SHP77 (cell line): ENCODE measurements at regions not wholly inside any gene's neighbourhood (a gene's known extent, or its start where the extent isn't known, plus 50 kb on each side); places are given as distances from the start of the nearest gene placed in this dataset.
"Not testable (repeated sequence)": the region's sequence is repeated elsewhere in the genome, so short reads cannot be mapped to it uniquely, and the experiment has no call there.

Source experiments
- DNase-seq, 2 experiments: peaks; one replicate each; lab custom pipeline; 2025; lab: John Stamatoyannopoulos, UW

DNA sequence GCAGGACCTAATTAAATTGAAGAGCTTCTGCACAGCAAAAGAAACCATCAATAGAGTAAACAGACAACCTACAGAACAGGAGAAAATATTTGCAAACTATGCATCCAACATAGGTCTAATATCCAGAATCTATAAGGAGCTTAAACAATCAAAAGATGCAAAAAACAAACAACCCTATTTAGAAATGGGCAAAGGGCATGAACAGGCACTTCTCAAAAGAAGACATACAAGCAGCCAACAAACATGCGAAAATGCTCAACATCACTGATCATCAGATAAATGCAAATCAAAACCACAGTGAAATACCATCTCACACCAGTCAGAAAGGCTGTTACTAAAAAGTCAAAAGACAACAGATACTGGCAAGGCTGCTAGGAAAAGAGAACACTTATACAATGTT, 189.2 kb downstream of the CYP26B1 start:
- not testable (repeated sequence) for DNase-seq

DNA sequence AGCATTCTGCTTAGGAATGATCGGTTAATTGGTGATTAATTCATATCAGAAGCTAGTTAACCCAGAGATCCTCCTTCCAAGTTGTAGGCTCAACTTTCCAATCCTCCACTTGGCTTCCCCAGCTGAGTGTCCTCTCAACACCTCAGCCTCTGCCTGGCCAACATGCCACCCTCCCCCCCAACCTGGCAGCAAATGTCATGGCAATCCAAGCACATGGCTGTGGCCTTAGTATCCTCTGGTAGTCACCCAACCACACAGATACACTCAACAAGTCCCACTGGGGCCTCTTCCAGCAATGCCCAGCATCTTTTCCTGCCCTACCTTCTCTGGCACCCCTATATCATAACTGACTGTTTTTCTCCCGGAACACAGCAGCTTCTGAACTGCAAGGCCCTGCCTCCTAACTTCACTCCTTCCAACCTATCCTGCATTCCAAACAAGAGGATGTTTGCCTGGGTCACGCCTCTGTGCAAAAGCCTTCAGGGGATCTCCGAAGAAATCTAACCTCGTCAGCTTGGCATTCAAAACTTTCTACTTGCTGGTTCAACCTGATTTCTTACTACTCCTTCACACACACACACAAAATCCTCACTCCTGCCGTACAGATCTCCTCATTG, 195.0 kb downstream of the CYP26B1 start:
- no peak for DNase-seq

DNA sequence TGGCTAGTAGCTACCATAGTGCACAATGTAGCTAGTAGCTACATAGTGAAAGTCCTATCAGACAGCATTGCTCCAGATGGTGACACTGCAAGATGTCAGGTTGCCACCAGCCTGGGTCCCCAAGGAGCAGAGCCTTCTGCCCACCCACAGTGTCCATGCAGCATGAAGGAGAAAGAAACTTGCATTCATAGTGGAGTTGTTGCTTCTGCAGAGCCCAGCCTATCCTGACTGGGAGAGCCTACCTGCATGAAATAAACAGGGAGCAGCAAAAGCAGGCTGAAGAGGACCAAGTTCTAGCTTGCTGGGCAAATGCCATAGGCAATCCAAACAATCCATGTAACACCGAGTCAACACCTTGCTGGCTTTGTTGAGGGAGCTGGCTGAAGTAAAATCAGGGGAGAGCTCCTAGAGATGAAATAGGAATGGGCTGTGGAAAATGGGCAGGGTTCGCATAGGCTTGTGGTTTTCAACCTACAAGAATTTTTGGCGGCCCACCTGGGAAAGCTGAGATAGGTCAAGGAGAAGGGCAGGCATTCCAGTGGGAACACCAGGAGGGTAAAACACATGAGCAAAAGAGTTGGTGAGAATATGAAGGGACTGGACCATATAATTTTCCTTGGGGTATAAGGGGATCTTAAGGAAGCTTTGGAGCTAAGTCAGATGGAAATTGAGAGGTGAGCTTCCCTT, 195.8 kb downstream of the CYP26B1 start:
- DNase-seq, result no peak

DNA sequence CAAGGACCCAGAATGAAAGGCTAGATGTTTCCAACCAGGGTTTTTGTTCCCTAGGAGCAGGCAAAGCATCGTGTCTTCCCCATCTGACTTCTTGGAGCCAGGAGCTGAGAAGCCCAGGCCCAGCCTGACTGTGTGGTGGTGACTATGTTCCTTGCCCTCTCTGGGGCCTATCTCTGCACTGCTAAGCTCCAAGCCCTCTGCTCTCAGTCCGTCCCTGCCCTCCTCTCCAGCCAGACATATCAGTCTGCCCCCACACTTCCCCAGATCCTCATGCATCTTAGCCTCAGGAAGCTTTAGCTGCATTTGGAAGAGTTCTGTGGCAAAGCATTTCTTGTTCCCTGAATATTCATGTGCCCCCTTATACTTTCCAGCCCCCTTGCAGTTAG, 196.6 kb downstream of the CYP26B1 start:
- DNase-seq, result no peak

DNA sequence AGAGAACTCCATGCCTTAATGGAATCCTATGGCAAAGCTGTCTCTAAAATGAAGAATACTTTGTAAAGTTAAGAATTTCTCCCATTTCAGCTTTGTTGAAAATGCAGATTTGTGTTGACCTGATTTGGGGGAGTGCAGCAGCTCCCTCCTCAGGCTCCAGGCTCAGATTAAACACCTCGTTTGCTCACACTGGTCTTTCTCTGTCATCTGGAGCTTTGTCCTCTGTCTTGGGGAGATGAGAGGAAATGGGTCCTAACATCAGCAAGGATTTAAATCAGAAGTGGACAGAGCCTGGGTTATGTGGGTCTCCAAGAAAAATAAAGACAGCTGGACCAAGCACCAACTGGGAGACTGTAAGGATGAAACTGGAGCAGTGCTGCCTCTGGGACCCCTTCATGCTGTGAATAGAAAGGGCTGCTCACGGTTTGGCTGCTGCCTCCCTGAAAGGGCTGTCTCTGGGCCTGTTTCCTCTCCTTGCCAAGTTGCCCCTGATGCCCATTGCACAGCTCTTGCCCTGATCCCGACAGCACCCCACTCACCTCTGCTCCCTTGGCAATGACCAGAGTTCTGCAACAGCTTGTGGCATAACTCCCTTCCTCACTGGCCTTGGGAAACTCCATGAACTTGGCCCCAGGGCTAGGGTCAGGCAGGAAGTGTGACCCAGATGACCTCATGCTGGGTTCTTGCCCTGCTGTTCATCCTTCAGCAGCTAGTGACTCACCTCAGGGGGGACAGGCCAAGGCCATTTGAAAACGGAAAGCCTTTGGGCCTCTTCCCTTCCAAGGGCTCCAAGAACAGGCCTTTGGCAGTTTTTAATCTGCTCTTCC, 197.2 kb downstream of the CYP26B1 start:
- no peak for DNase-seq

DNA sequence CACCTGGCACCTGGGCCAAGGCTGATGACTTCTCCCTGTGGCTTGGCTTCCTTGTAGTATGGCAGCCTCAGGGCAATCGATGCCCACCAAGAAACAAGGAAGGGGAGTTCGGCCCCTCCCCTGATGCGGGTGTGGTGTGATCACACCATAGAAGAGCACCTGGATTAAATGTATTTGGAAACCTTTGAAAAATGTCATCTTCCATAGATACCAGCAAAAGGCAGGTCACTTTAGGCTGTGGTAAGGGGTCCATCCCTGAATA, 198.2 kb downstream of the CYP26B1 start:
- no peak for DNase-seq

DNA sequence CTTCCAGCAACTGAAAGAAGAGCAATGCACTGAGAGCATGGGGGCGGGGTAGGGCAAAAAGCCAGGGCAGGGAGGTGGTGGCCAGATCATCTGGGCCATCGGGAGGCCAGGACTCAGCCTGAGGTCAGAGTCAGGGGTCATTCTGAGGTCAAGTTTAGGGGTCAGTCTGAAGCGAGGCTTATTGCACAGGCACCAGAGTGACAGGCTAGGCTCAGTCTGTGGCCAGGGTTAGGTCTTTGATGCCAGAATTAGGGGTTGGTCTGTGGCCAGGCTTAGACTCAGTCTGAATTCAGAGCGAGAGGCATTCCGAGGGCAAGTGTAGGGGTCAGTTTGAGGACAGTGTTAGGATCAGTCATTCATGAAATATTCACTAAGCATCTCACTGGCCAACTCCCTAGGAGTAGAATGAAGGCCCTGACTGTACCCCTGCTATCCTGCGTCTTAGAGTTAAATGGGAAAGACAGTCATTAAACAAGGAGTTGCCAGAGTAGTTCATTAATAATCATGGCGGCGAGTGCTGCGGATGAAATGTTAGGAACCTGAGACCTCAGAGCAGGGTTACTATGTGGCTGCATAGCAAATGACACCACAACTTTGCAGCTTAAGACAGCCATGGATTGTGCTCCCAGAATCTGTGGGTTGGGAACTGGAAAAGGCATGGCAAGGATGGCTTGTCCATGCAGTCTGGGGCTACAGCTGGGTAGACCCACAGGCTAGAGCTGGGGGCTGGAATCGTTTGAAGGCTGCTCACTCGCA, 198.7 kb downstream of the CYP26B1 start:
- DNase-seq, result no peak

DNA sequence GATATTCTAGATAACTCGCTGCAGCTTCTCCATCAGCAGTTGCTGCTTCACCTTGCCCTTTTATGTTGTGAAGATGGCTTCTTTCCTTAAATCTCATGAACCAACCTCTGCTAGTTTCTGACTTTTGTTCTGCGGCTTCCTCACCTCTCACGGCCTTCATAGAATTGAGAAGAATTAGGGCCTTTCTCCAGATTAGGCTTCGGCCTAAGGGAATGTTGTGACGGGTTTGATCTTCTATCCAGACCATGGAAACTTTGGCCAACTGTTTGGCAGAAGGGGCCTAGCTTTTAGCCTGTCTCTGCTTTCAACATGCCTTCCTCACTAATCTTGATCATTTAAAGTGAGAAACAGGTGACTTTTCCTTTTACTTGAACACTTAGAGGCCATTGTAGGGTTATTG, 199.9 kb downstream of the CYP26B1 start:
- no peak for DNase-seq

DNA sequence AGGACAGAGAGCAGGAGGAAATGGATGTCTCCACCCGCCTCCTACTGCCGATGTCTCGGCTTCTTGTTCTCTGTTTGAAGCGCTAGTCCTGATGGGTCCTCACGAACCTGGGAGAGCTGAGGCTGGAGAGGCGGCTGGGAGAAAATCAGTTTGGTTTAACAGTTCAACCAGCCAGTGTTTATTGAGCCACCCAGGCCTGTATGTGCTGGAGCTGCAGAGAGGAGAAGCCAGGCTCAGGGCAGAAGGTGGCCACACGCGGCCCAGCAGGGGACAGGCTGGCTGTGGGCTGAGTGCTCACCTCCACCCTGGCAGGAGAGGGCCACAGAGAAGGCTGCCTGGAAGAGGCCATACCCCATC, 202.1 kb downstream of the CYP26B1 start:
- no peak for DNase-seq

DNA sequence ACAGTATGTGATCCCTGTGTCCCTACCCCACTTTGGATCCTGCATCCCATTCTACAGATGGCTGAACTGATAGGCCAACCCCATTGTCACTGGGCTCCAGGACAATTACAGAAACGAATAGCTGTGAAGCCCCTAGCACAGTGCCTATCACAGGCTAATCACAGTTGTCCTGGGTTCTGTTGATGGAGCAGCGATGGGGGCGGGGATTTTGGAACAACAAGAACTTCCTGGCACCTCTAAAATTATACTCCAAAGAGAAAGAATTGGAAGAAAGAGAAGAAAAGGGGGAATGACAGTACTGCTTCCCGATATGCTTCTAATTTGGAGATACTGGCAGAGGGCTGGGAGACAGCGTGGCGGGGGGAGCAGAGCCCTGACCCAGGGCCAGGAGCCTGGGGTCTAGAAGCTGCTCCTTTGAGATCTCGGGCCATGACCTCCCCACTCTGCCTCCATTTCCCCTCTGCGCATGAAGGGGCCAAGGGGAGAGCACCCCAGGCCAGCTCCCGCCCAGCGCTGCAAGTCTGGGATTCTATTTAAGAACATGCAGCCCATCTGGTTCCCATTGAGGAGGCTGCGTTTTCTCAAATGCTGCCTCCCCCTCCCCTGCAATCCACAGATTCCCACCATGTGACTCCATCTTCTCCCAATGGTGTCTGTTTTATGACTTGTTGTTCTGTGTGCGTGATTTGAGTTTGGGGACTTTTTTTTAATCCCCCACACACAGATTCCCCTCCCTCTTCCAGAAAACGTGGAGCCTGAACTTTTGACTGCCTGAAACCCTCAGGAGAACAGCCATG, 202.7 kb downstream of the CYP26B1 start:
- no peak for DNase-seq

DNA sequence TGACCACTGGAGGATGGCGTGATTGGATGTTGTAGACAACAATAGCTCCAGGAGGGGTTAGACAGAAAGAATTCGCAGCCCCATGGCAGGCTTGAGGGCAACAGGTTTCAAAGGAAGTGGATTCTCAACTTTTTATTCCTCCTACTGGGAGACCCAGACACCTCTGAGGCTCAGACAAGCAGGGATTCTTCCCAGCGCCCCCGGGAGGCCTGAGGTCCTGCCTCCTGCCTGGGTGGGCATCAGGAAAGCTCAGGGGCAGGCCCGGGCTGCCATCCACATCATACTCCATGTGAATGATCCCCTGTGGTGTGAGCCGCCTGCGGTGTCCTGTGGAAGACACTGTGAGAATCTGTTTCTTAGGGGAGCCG, 203.5 kb downstream of the CYP26B1 start:
- no peak for DNase-seq

DNA sequence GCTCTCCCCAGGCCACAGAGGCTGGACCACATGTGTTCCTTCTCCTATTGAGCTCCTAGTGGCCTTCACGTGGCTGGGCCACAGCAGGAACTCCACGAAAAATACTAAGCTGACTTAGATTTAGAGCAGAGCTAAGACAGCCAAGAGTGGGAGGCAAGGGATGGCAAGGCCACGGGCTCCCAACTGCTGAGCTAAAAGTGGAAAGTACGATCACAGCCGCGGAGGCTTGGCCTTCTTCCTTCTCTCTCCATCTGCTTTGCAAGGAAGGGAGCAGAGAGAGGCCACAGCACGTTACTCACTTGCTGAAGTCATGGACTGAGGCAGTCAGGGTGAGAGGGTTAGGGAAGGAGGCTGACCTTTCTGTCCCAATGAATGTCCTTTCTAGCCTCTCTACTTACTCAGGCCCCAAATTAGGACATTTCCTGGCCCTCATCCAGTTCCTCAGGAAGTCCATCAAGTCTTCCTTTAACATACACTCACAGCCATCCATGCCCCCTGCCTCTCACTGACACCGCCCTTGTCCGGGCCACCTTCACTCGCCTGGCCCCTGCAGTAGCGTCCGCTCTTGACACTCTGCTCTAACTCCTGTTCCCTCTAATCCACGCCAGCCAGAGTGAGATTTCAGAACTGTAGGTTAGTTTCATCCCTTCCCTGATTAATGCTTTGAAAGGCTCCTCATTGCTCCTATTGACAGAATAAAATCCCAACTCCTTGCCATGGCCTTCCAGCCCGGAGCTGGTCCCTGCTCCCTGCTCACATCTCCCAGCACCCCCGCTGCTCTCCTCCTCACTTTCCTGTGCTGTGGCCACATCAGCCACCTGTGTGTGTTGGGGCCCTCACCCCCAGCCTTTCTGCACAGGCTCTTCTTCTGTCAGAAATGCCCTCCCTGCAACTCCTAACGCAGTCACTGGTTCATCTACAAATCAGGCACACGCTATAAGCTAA, 204.2 kb downstream of the CYP26B1 start:
- no peak for DNase-seq

DNA sequence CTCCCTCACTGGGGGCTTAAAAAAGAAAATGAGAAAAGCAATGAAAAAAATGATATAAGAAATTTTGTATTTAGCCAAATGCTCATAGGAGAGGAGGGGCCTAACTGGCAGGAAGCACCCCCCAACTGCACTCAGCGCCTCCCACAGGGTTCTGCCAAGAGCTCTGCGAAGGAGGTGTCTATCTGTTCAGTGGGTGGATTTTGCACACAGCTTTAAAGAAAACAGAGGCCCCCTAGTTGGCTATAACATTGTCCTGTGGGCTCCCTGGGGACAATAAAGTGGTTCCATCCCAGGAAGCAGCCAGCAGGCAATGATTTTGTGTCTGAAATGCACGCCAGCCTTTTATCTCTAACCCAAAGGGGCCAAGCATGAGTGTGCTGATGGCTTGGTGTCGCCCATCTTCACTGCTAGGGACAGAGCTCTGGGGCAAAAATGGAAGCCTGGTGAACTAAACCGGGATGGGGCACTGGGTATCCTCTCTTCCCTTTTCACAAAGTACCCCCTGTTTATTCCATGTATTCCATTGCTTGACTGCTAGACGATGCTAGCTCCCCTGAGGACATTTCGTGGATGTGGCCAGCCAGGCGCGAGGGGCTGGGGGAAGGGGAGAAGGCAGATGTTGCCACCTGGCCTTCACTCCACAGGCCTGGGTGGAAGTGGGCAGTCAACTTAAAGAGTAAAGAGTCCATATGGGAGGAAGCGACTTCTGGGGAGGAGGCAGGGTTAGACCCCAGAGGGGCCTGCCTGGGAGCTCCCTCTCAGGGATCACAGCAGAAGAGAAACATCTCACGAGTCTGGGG, 205.7 kb downstream of the CYP26B1 start:
- DNase-seq, result no peak

DNA sequence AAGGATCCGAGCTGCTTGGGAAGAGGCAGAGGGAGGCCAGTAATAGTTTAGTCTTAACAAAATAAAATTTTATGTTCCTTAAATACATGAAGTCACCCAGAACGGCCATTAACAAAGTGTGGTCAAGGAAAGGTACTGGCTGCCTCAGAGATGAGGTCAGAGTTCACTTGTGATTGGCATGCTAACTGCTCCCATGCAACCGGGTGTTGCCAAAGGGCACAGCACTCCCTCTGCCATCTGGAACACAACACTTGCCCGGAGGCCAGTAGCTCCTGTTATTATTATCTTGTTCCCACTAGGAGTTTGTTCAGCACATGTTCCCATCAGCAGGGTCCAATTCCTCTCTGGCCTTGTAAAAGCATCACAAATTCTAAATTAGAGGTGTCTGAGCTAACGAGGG, 207.0 kb downstream of the CYP26B1 start:
- no peak for DNase-seq

DNA sequence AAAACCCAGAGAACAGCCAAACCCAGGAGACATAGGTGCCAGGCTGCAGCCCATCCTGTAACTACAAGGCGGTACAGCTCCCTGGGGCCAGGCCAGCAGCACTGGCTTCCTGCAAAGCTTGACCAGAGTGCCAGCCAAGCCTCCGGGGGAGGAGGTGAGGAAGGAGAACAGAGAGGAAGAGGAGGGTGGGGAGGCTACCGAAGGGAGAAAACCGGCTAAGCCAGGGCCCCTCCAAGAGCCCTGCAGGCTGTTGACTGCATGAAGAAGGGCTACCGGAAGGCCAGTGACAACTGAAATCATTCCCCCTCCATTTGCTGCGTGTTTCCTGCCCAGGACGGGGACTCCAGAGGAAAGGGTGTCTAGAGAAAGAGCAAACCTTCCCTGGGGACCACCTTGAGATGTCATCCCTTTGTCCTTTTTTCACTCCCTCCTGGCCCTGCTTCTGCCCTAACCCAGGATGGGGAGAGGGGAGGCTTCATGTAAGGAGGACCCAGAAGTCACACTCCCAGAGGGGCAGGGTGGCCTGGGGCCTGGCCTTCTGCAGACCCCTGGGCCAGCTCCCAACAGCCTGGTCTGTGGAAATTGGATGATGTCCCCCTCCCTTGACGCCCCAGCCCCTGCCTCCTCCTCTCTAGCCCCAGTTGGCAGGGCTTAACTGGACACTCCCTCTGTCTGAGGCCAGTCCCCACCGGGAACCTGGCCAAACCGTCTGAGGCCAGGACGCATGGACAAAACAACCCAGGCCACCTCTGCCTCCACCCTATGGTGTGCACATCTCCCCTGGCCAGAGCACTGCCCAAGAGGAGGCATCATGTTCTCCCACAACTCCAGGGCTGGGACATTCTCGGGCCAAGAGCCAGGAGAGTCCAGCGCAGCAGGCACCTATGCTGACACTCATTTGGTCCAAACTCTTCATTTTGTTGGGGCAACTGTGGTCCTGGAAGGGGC, 207.8 kb downstream of the CYP26B1 start:
- no peak for DNase-seq

DNA sequence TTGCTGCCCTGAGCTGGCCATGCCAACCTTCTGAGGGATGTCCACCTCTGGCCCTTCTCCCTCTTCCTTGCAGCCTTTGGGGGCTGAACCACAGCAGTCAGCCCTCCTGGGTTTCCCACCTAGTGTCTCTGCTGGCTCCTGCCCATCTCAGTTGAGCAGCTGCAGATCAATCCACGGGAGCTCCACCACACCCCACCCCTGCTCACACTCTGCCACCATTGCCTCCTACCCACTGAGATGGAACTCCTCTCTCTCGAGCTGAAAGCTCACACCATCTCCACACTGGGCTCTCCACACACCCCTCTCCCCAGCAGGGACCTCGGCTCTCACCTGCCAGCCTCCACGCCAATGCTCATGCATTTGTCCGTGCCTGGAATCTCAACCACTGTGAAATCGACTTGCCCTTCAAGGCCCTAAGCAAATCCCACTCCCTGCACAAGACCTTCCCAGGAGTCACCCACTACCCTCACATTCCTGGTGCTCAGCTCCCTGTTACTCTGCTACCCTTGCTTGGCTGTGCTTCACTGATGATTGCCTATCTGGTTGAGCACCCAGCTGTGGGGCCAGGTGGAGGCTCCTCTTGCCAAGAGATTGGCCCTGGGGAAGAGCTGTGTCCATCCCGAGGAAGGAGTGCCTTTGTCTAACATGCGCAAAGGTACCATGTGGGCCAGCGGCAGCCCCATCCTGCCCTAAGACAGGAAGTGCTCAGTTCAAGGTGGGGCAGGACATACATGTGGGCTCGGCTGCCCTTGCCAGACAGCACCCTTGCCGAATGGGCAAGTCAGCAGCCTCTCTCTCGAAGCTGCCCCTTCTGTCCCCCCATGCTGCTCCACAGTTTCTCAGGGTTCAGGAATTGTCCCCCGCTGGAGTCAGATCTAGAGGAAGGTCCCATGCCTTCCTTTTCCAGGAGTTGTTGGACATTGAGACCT, 208.7 kb downstream of the CYP26B1 start:
- DNase-seq, result no peak

DNA sequence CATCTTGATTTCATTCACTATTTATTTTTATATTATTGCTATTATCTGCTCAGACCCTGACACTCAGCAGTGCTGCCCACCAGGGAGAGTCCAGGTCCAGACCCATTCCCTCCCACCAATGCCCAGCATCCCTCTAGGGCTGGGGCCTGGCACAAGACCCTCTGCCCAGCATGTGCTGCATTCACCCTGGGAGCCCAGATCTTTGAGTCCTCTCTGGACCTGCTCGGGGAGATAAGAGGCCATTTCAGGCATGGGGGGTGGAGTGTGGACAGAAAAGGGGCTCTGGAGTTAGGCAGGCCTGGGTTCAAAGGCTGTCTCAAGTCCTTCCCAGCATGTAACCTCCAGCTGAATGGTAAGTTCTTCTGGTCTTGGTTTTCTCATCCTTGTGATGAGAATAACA, 209.6 kb downstream of the CYP26B1 start:
- DNase-seq, result no peak

DNA sequence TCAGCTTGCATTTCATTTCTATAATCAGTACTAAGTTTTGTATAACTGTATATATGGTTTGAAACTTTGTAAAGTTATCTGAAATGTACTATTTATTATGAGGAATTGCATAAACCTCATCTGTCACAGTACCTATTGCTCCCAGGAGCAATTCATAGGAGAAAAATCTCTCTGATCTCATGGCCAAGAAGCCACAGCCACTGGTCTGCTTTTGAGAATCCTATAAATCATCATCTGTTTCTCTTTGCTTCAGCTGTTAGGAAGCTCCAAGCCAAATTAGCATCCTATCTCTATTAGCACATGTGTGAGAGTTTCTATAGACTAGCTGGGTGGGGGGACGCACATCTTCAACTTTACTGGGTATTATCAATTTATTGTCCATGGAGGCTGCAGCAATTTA, 210.3 kb downstream of the CYP26B1 start:
- no peak for DNase-seq
